Endothelial cell of umbilical vein (primary cell): ENCODE measurements at regions not wholly inside any gene's neighbourhood (a gene's known extent, or its start where the extent isn't known, plus 50 kb on each side); places are given as distances from the start of the nearest gene placed in this dataset.

Source experiments
- BruUV-seq: library from RNA; stranded (reverse); fragments of 400-500 nt; replicated peaks from 2 replicates; lab custom pipeline; 2021; lab: Mats Ljungman, UMichigan
- CTCF ChIA-PET: fragments of 300-600, 350-600 bp; sonication (Branson Sonifier 250); formaldehyde crosslinking; loops from one replicate; lab custom pipeline; 2021; ENCODE audit warnings: antibody characterized with exemption, inconsistent platforms; lab: Charles Lee
- POLR2A ChIA-PET: fragments of 300-600, 350-600 bp; sonication (Branson Sonifier 250); formaldehyde crosslinking; loops from one replicate; lab custom pipeline; 2021; ENCODE audit warnings: antibody characterized with exemption, inconsistent platforms; lab: Charles Lee
- DNase-seq: peaks from one replicate; pipeline ENCODE4 v3.0.0-alpha.2; 2011; ENCODE audit warnings: low read depth, low spot score
- FAIRE-seq: peaks from 2 replicates; lab custom pipeline; 2011; peaks lifted over from hg19 to GRCh38; lab: Jason Lieb, UNC
- H2AFZ ChIP-seq: 2 replicates; pipeline ENCODE4 v1.6.0; 2012; ENCODE audit warnings: low read depth, low read length, control low read depth, inconsistent platforms
- H3K27ac ChIP-seq: 2 replicates; pipeline ENCODE4 v1.5.1; 2011; ENCODE audit warnings: low read depth, mild to moderate bottlenecking, control low read depth, low read length, moderate library complexity; ENCODE audit not compliant: insufficient read depth
- H3K27me3 ChIP-seq, 2 experiments: 2 replicates each; pipeline versions ENCODE4 v1.6.0 to v1.6.1; 2011; ENCODE audit warnings: low read length in 2 of 2, mixed read lengths in 1 of 2; ENCODE audit not compliant: control insufficient read depth in 2 of 2, insufficient read depth in 2 of 2
- H3K36me3 ChIP-seq, 2 experiments: 2 replicates in 1 of 2; 3 replicates in 1 of 2; pipeline ENCODE4 v1.5.1; 2011; ENCODE audit warnings: low read length in 2 of 2, mild to moderate bottlenecking in 1 of 2, moderate library complexity in 1 of 2; ENCODE audit not compliant: control insufficient read depth in 2 of 2, insufficient read depth in 2 of 2; ENCODE audit errors: extremely low read depth in 1 of 2
- H3K4me1 ChIP-seq: 3 replicates; pipeline ENCODE4 v1.5.1; 2011; ENCODE audit warnings: mild to moderate bottlenecking, low read length; ENCODE audit not compliant: control insufficient read depth, insufficient read depth; ENCODE audit errors: extremely low read depth
- H3K4me2 ChIP-seq: 2 replicates; pipeline ENCODE4 v1.6.1; 2011; ENCODE audit warnings: low read length, control low read depth, mixed read lengths; ENCODE audit not compliant: insufficient read depth
- H3K4me3 ChIP-seq, 3 experiments: fragments of 200-600 bp in 1 of 3; sonication (generic), shearing (Covaris generic) in 1 of 3; replicated peaks in 1 of 3; 2 replicates each; pipeline ENCODE4 v1.5.1; 2011 to 2016; ENCODE audit warnings: control low read depth in 3 of 3, low read length in 3 of 3, mild to moderate bottlenecking in 2 of 3, inconsistent platforms in 1 of 3, low read depth in 1 of 3, moderate library complexity in 1 of 3; ENCODE audit not compliant: insufficient read depth in 1 of 3
- H3K79me2 ChIP-seq: 2 replicates; pipeline ENCODE4 v1.6.0; 2012; ENCODE audit warnings: low read length, inconsistent platforms; ENCODE audit not compliant: control insufficient read depth, insufficient read depth
- H3K9ac ChIP-seq: replicated peaks from 2 replicates; pipeline ENCODE3; 2011; ENCODE audit warnings: low read length, control low read depth; ENCODE audit not compliant: insufficient read depth; ENCODE audit errors: extremely low read depth
- H3K9me1 ChIP-seq: replicated peaks from 3 replicates; pipeline ENCODE4 v1.6.0; 2011; ENCODE audit warnings: mild to moderate bottlenecking, low read length; ENCODE audit not compliant: control insufficient read depth, insufficient read depth; ENCODE audit errors: extremely low read depth
- H3K9me3 ChIP-seq: replicated peaks from 2 replicates; pipeline ENCODE4 v1.5.1; 2012; ENCODE audit warnings: low read length, inconsistent platforms; ENCODE audit not compliant: control insufficient read depth, insufficient read depth
- H4K20me1 ChIP-seq: replicated peaks from 2 replicates; pipeline ENCODE3; 2011; ENCODE audit warnings: mild to moderate bottlenecking, low read length; ENCODE audit not compliant: control insufficient read depth, insufficient read depth; ENCODE audit errors: extremely low read depth
- EZH2 ChIP-seq: IDR thresholded peaks from 2 replicates; pipeline ENCODE4 v1.6.1; 2012; ENCODE audit warnings: borderline replicate concordance, low read depth, mild to moderate bottlenecking, moderate library complexity, low read length, inconsistent platforms; ENCODE audit not compliant: severe bottlenecking
- FOS ChIP-seq: IDR thresholded peaks from 2 replicates; pipeline ENCODE4 v1.6.1; 2011; ENCODE audit warnings: mild to moderate bottlenecking, low read length, moderate library complexity, borderline replicate concordance; ENCODE audit not compliant: insufficient read depth
- GATA2 ChIP-seq: IDR thresholded peaks from 2 replicates; pipeline ENCODE4 v1.7.0; 2011; ENCODE audit warnings: low read depth, mild to moderate bottlenecking, moderate library complexity, mixed read lengths, low read length; ENCODE audit not compliant: insufficient read length, insufficient read depth
- JUN ChIP-seq: IDR thresholded peaks from 2 replicates; pipeline ENCODE4 v1.6.1; 2011; ENCODE audit warnings: borderline replicate concordance, low read depth; ENCODE audit not compliant: insufficient read length, insufficient read depth
- MYC ChIP-seq: IDR thresholded peaks from one replicate; pipeline ENCODE4 v1.6.1; 2011; ENCODE audit warnings: mild to moderate bottlenecking, low read depth, low read length
- POLR2A ChIP-seq: IDR thresholded peaks from 2 replicates; pipeline ENCODE4 v1.6.1; 2012; ENCODE audit warnings: low read depth, mild to moderate bottlenecking, control low read depth, low read length
- POLR2AphosphoS5 ChIP-seq: IDR thresholded peaks from 2 replicates; pipeline ENCODE4 v1.6.1; 2012; ENCODE audit warnings: low read depth, mild to moderate bottlenecking, control low read depth, low read length, moderate library complexity; ENCODE audit not compliant: insufficient read depth
- dilution Hi-C: fragments of 300-500 bp; cut with MboI; formaldehyde crosslinking; loops from one replicate; pipeline ENCODE4 v1.15.0; 2019; ENCODE audit warnings: low sequenced_read_pairs; ENCODE audit not compliant: extremely low pct_ligation_motif_present
- intact Hi-C: fragments of 100-400 bp; cut with micrococcal nuclease; formaldehyde crosslinking; loops from one replicate; pipeline ENCODE4 v1.10.0; 2022
- TF ChIP-seq, protein P1 (sequence below), 2 donors: IDR thresholded peaks; 1 replicate in 1 of 2; 2 replicates in 1 of 2; pipeline ENCODE4 v1.5.1; 2011; ENCODE audit warnings: low read length in 2 of 2, mild to moderate bottlenecking in 2 of 2, moderate library complexity in 2 of 2, control low read depth in 1 of 2, inconsistent platforms in 1 of 2, low read depth in 1 of 2; ENCODE audit not compliant: insufficient read depth in 1 of 2; ENCODE audit errors: extremely low read depth in 1 of 2
- TF ChIP-seq, protein P2 (sequence below): IDR thresholded peaks from 2 replicates; pipeline ENCODE4 v1.6.1; 2011; ENCODE audit not compliant: insufficient read depth, insufficient read length

DNA sequence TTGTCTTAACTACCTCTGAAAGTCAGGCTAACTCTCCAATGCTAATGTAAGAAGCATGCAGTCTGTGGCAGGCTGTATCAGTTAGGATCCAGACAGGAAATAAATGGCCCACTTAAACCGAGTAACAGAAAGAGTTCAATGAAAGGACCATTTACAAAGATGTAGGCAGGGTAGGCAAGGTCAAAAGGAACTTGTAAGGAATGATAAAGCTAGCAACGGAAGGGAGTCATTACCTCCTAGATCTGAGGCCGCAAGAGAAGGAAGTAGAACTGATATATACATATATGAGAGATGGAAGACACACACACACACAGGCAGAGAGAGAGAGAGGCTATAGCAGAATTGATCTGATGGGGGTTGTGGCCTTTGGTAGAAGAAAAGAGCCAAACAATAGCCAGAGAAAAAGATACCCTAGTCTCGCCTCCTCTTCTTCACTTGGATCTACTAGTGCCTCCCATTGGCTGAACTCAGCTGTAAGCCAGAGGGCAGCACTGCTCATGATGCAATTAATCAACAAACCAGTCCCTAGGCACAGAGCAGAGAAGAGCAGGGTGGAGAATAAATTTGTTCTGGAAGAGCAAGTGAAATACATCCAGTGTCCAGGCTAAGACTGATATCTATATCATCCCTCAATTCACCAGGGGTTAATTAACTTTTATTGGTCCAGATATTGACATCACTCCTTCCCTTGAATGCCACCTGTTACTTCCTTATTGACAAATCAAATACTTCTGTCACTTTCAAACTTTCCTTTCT is 91.2 kb downstream of the LSMEM1 start:
- no peak overlapping the region for H3K4me3 ChIP-seq
- no peak for FAIRE-seq
- POLR2A ChIA-PET, result no interaction called here
- H3K4me1 ChIP-seq, result no peaks in the 10 kb centered on the region
- TF ChIP-seq, protein P1, sequence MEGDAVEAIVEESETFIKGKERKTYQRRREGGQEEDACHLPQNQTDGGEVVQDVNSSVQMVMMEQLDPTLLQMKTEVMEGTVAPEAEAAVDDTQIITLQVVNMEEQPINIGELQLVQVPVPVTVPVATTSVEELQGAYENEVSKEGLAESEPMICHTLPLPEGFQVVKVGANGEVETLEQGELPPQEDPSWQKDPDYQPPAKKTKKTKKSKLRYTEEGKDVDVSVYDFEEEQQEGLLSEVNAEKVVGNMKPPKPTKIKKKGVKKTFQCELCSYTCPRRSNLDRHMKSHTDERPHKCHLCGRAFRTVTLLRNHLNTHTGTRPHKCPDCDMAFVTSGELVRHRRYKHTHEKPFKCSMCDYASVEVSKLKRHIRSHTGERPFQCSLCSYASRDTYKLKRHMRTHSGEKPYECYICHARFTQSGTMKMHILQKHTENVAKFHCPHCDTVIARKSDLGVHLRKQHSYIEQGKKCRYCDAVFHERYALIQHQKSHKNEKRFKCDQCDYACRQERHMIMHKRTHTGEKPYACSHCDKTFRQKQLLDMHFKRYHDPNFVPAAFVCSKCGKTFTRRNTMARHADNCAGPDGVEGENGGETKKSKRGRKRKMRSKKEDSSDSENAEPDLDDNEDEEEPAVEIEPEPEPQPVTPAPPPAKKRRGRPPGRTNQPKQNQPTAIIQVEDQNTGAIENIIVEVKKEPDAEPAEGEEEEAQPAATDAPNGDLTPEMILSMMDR (IDR thresholded peaks at IDR 0.05; ENCODE audit: extremely low read depth in 1 of 2, insufficient read depth in 1 of 2, low read depth in 1 of 2, low read length in 2 of 2), result no peak
- no peak for TF ChIP-seq POLR2AphosphoS5
- no peak for TF ChIP-seq MYC
- no peak for TF ChIP-seq POLR2A
- no peak for TF ChIP-seq EZH2
- TF ChIP-seq JUN, result no peak
- TF ChIP-seq, protein P2, sequence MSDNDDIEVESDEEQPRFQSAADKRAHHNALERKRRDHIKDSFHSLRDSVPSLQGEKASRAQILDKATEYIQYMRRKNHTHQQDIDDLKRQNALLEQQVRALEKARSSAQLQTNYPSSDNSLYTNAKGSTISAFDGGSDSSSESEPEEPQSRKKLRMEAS, result no peak
- TF ChIP-seq FOS, result no peak
- no peak for TF ChIP-seq GATA2
- no peaks in the 10 kb centered on the region for H3K79me2 ChIP-seq
- BruUV-seq, result no TSS peak
- H4K20me1 ChIP-seq, result no peaks in the 10 kb centered on the region
- CTCF ChIA-PET, result interaction anchor here (1.6 kb wide), 1 partner anchor 14 kb away, joined by 4 read pairs; no protein-coding TSS in a partner anchor
- no peak overlapping the region for H3K4me2 ChIP-seq
- no peaks in the 10 kb centered on the region for H3K27me3 ChIP-seq
- H3K36me3 ChIP-seq, result no peaks in the 10 kb centered on the region
- peak overlapping the region; percentile 44 for H2AFZ ChIP-seq
- no peak overlapping the region for H3K9ac ChIP-seq
- H3K9me1 ChIP-seq, result no peaks in the 10 kb centered on the region
- intact Hi-C loops, result no loop called here
- no peak overlapping the region for H3K27ac ChIP-seq
- dilution Hi-C loops, result no loop called here
- no peak for DNase-seq
- no peaks in the 10 kb centered on the region for H3K9me3 ChIP-seq
